ENCODE measurements at regions not wholly inside any gene's neighbourhood (a gene's known extent, or its start where the extent isn't known, plus 50 kb on each side); places are given as distances from the start of the nearest gene placed in this dataset.

- Histone ChIP-seq H3K4me1 (no peaks in the 10 kb centered on the region), H3K36me3 (no peaks in the 10 kb centered on the region), H3K4me3 (no peak overlapping the region), H3K27me3 (peaks cover 0 to 34% (median 0%) of the 10 kb centered on the region in 9 donors), H3K9me3 (peaks cover 0 to 7% (median 0%) of the 10 kb centered on the region in 12 donors), H3K27ac (no peak overlapping the region)
- intact Hi-C loops (cut with DNase I) = no loop called here
- ATAC-seq (no peak), DNase-seq (no peak)
- TF ChIP-seq POLR2A (IDR thresholded peaks at IDR 0.05) = no peak
- TF ChIP-seq CTCF (IDR thresholded peaks at IDR 0.05) = no peak
- 70 to 79% (median 74%) methylated on average over 6 of the region's 6 CpGs for WGBS, 4 donors
These were observed 142.1 kb upstream of the B3GAT1 start for GRCh38 chr11:134554106-134554505.

- H3K36me3 ChIP-seq = no peaks in the 10 kb centered on the region
- H3K27ac ChIP-seq = no peak overlapping the region
- peaks cover 0 to 7% (median 0%) of the 10 kb centered on the region in 12 donors for H3K9me3 ChIP-seq
- H3K27me3 ChIP-seq = peaks cover 0 to 22% (median 0%) of the 10 kb centered on the region in 9 donors
- ATAC-seq = no peak
- no peaks in the 10 kb centered on the region for H3K4me1 ChIP-seq
- no peak overlapping the region for H3K4me3 ChIP-seq
- WGBS, 4 donors = 45 to 61% (median 57%) methylated on average over 1 of the region's 1 CpG
- no peak for DNase-seq
- intact Hi-C loops (cut with DNase I) = no loop called here
- TF ChIP-seq POLR2A (IDR thresholded peaks at IDR 0.05) = no peak
- TF ChIP-seq CTCF (IDR thresholded peaks at IDR 0.05) = no peak
These were observed 140.7 kb upstream of the B3GAT1 start for GRCh38 chr11:134552749-134553148.

GRCh38 chr11:134545521-134545920 lies 133.5 kb upstream of the B3GAT1 start:
- Histone ChIP-seq H3K36me3 (no peaks in the 10 kb centered on the region), H3K9me3 (peaks cover 0 to 6% (median 0%) of the 10 kb centered on the region in 12 donors), H3K27me3 (peaks cover 0 to 12% (median 0%) of the 10 kb centered on the region in 9 donors), H3K4me1 (no peaks in the 10 kb centered on the region), H3K4me3 (no peak overlapping the region), H3K27ac (no peak overlapping the region)
- DNase-seq = no peak
- intact Hi-C loops (cut with DNase I) = no loop called here
- 79 to 84% (median 81%) methylated on average over 5 of the region's 5 CpGs for WGBS, 4 donors
- ATAC-seq = no peak
- TF ChIP-seq POLR2A (IDR thresholded peaks at IDR 0.05) (no peak), CTCF (IDR thresholded peaks at IDR 0.05) (no peak)

GRCh38 chr11:134544095-134544815 lies 132.2 kb upstream of the B3GAT1 start:
- Histone ChIP-seq H3K36me3 (no peaks in the 10 kb centered on the region), H3K27ac (no peak overlapping the region), H3K4me1 (no peaks in the 10 kb centered on the region), H3K4me3 (no peak overlapping the region), H3K27me3 (peaks cover 0 to 21% (median 0%) of the 10 kb centered on the region in 9 donors), H3K9me3 (peaks cover 0 to 6% (median 0%) of the 10 kb centered on the region in 12 donors)
- no peak for DNase-seq
- 71 to 82% (median 75%) methylated on average over 14 of the region's 14 CpGs for whole genome bisulfite sequencing, 4 donors
- no peak for TF ChIP-seq CTCF (IDR thresholded peaks at IDR 0.05)
- TF ChIP-seq POLR2A (IDR thresholded peaks at IDR 0.05) = no peak
- intact Hi-C loops (cut with DNase I) = no loop called here
- ATAC-seq = no peak

Measured in heart left ventricle (tissue), 16 donors.